Duodenal mucosa (tissue), 2 donors: ENCODE measurements at regions not wholly inside any gene's neighbourhood (a gene's known extent, or its start where the extent isn't known, plus 50 kb on each side); places are given as distances from the start of the nearest gene placed in this dataset.
"Not testable (repeated sequence)": the region's sequence is repeated elsewhere in the genome, so short reads cannot be mapped to it uniquely, and the experiment has no call there.

Source experiments
- H3K27ac ChIP-seq: one replicate; pipeline ENCODE4 v1.7.0; 2013; ENCODE audit warnings: low read depth, low read length
- H3K27me3 ChIP-seq, 2 donors: one replicate each; pipeline ENCODE4 v1.7.0; 2013; ENCODE audit warnings: low read length in 2 of 2, control low read depth in 1 of 2; ENCODE audit not compliant: insufficient read depth in 2 of 2, control insufficient read depth in 1 of 2
- H3K36me3 ChIP-seq, 2 donors: one replicate each; pipeline ENCODE4 v1.7.0; 2013; ENCODE audit warnings: low read length in 2 of 2, control low read depth in 1 of 2; ENCODE audit not compliant: insufficient read depth in 2 of 2, control insufficient read depth in 1 of 2
- H3K4me1 ChIP-seq, 2 donors: one replicate each; pipeline ENCODE4 v1.7.0; 2013; ENCODE audit warnings: low read length in 2 of 2, control low read depth in 1 of 2; ENCODE audit not compliant: insufficient read depth in 2 of 2, control insufficient read depth in 1 of 2
- H3K4me3 ChIP-seq, 2 donors: one replicate each; pipeline ENCODE4 v1.7.0; 2013; ENCODE audit warnings: low read length in 2 of 2, low read depth in 1 of 2
- H3K9ac ChIP-seq, 2 donors: one replicate each; pipeline ENCODE4 v1.7.0; 2013; ENCODE audit warnings: low read length in 2 of 2, low read depth in 1 of 2
- H3K9me3 ChIP-seq, 2 donors: one replicate each; pipeline ENCODE4 v1.7.0; 2013; ENCODE audit warnings: low read length in 2 of 2, control low read depth in 1 of 2; ENCODE audit not compliant: control insufficient read depth in 1 of 2

GRCh38 chr15:69871511-69872134 lies 226.1 kb downstream of the TLE3 start:
- no peaks in the 10 kb centered on the region for H3K36me3 ChIP-seq
- no peak overlapping the region for H3K9ac ChIP-seq
- H3K9me3 ChIP-seq = peaks cover 4 to 7% of the 10 kb centered on the region in 2 donors
- no peak overlapping the region for H3K27ac ChIP-seq
- H3K27me3 ChIP-seq = peaks cover 0 to 7% of the 10 kb centered on the region in 2 donors
- peaks cover 0 to 12% of the 10 kb centered on the region in 2 donors for H3K4me1 ChIP-seq
- H3K4me3 ChIP-seq = no peak overlapping the region

GRCh38 chr15:69873807-69874206 lies 223.9 kb downstream of the TLE3 start:
- Histone ChIP-seq H3K36me3 (no peaks in the 10 kb centered on the region), H3K27me3 (peaks cover 0 to 7% of the 10 kb centered on the region in 2 donors), H3K9ac (no peak overlapping the region), H3K4me1 (peaks cover 0 to 13% of the 10 kb centered on the region in 2 donors), H3K4me3 (no peak overlapping the region), H3K27ac (no peak overlapping the region), H3K9me3 (peaks cover 4 to 7% of the 10 kb centered on the region in 2 donors)

DNA sequence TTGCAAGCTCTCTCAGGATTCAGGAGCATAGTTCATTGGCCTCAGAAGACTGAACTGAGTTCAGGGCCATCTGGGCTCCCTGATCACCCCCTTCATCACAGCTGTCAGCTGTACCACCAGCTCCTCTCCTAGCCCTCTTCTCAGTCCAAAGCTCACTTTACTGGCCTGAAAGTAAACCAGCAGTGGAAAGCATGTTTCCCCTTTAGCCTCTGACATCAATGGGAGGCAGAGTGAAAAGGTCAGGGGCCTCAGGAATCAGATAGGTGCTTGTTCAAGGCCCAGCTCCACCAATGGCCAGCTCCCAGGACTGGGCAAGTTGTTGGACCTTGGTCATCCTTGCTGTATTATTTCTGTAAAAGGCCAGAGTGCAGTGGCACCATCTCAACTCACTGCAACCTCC lies 223.4 kb downstream of the TLE3 start:
- no peak overlapping the region for H3K27ac ChIP-seq
- H3K9me3 ChIP-seq = peaks cover 4 to 7% of the 10 kb centered on the region in 2 donors
- peaks cover 0 to 7% of the 10 kb centered on the region in 2 donors for H3K27me3 ChIP-seq
- no peak overlapping the region for H3K9ac ChIP-seq
- no peaks in the 10 kb centered on the region for H3K36me3 ChIP-seq
- H3K4me1 ChIP-seq = peaks cover 0 to 13% of the 10 kb centered on the region in 2 donors
- no peak overlapping the region for H3K4me3 ChIP-seq

GRCh38 chr15:69876064-69876940 lies 221.4 kb downstream of the TLE3 start:
- Histone ChIP-seq H3K27me3 (peaks cover 0 to 9% of the 10 kb centered on the region in 2 donors), H3K9me3 (peaks cover 4 to 7% of the 10 kb centered on the region in 2 donors), H3K4me3 (no peak overlapping the region), H3K36me3 (no peaks in the 10 kb centered on the region), H3K9ac (no peak overlapping the region), H3K27ac (no peak overlapping the region), H3K4me1 (peaks cover 0 to 9% of the 10 kb centered on the region in 2 donors)

GRCh38 chr15:69879963-69880362 lies 217.8 kb downstream of the TLE3 start:
- not testable (repeated sequence) for H3K9ac ChIP-seq, H3K27ac ChIP-seq, H3K4me3 ChIP-seq, H3K36me3 ChIP-seq, H3K4me1 ChIP-seq, H3K9me3 ChIP-seq, H3K27me3 ChIP-seq

DNA sequence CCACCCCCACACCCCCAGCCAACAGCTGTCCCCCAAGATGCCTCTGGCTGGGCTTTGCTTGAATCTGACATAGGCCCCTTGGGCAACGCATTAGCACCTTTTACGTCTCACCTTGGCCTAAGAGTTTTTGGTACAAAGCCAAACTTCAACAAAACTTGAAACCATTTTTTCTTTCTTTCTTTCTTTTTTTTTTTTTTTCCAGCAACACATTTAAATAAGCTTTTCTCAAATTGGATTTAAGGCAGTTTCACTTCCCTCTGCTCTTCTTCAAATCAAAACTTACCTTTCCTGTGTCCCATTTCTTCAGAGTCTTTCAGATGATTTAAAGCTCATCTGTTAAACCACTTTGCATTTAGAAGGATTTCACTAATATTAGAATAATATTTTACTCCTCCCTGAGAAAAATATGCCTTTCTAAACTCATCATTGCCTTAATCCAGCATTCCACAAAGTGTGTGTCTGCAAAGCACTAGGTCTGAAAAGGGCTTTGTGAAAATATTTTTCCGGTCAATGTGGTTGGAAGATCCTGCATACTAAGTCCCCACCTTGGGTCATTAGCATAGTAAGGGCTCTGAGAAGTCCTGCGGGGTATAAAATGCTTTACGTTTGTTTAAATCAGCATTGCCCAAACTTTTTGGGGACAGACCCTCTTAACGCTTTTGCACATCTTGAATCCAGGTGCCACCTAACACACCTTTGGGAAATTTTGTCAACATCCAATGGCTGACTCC lies 217.0 kb downstream of the TLE3 start:
- Histone ChIP-seq H3K9ac (no peak overlapping the region), H3K27ac (no peak overlapping the region), H3K4me1 (peaks cover 0 to 9% of the 10 kb centered on the region in 2 donors), H3K36me3 (no peaks in the 10 kb centered on the region), H3K27me3 (peaks cover 0 to 3% of the 10 kb centered on the region in 2 donors), H3K4me3 (no peak overlapping the region), H3K9me3 (no peaks in the 10 kb centered on the region)

DNA sequence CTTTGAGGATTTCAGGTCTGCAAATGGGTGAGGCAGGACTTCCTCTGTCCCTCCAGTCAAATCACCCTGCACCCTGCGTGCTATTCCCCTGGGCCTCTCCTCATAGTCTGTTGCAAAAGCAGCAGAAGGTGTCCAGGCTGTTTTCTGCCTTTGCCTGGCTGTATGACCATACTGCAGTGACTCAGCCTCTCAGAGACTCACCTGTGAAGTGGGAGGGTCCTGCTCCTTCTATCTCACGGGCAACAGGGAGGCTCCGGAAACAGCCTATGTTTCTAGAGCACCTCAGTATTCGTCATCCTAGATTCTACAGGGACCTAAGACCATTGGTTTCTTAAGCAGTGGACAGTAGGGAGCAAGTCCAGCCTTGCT lies 216.4 kb downstream of the TLE3 start:
- Histone ChIP-seq H3K4me3 (no peak overlapping the region), H3K9ac (no peak overlapping the region), H3K4me1 (peaks cover 0 to 4% of the 10 kb centered on the region in 2 donors), H3K9me3 (no peaks in the 10 kb centered on the region), H3K27ac (no peak overlapping the region), H3K36me3 (no peaks in the 10 kb centered on the region), H3K27me3 (peaks cover 0 to 3% of the 10 kb centered on the region in 2 donors)

DNA sequence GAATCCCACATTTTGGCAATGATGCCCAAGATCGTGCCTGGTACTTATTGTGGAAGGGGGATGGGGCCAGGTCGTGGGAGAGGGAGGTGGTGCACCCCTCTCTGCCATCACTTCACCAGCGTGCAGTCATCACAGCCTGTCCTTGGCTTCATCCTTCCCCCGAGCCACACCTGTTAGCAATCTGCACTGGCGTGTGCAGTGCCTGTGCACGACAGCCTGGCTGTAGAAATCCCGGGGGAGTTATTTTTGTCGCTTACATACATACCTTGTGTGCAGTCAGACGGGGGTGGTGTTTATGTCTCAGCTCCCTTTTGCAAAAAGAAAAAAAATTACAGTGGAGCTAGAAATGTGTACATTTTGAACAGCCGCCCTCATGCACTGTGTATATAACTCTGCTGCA lies 216.0 kb downstream of the TLE3 start:
- peaks cover 0 to 3% of the 10 kb centered on the region in 2 donors for H3K27me3 ChIP-seq
- no peaks in the 10 kb centered on the region for H3K4me1 ChIP-seq
- no peaks in the 10 kb centered on the region for H3K9me3 ChIP-seq
- no peaks in the 10 kb centered on the region for H3K36me3 ChIP-seq
- H3K27ac ChIP-seq = no peak overlapping the region
- H3K4me3 ChIP-seq = no peak overlapping the region
- no peak overlapping the region for H3K9ac ChIP-seq

DNA sequence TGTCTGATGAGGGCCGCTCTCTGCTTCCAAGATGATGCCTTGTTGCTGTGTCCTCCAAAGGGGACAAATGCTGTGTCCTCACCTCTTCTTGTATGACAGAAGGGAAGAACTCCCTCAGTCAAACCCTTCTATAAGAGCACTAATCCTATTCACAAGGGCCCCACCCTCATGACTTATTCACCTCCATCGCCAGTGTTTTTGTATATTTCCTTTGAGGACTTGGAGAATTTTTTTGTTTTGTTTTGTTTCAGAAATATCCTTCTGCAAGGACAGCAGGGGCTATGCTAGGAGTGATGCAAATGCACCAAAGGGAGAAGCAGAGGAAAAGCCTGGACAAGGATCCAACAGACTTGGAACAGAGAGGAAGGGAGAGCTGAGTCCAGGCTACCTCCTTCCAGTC lies 214.4 kb downstream of the TLE3 start:
- Histone ChIP-seq H3K27me3 (peaks cover 0 to 3% of the 10 kb centered on the region in 2 donors), H3K9ac (no peak overlapping the region), H3K9me3 (no peaks in the 10 kb centered on the region), H3K4me3 (no peak overlapping the region), H3K4me1 (no peaks in the 10 kb centered on the region), H3K27ac (no peak overlapping the region), H3K36me3 (no peaks in the 10 kb centered on the region)
